ENCODE measurements at regions not wholly inside any gene's neighbourhood (a gene's known extent, or its start where the extent isn't known, plus 50 kb on each side); places are given as distances from the start of the nearest gene placed in this dataset.

- TF ChIP-seq MAX (IDR thresholded peaks at IDR 0.05), result no peak
- no peak for TF ChIP-seq ZBTB7A (IDR thresholded peaks at IDR 0.05; ENCODE audit: low read depth)
- TF ChIP-seq TAF1 (IDR thresholded peaks at IDR 0.05; ENCODE audit: low read depth), result no peak
- TF ChIP-seq RAD21 (IDR thresholded peaks at IDR 0.05; ENCODE audit: low read depth), result no peak
- TF ChIP-seq EP300 (IDR thresholded peaks at IDR 0.05; ENCODE audit: borderline replicate concordance), result no peak
- no peak for TF ChIP-seq NFIC (IDR thresholded peaks at IDR 0.05)
- TF ChIP-seq CREB1 (IDR thresholded peaks at IDR 0.05; ENCODE audit: low read depth), result no peak
These were observed 404.1 kb downstream of the DMRT2 start for GRCh38 chr9:1454211-1454610.
